ENCODE measurements at regions not wholly inside any gene's neighbourhood (a gene's known extent, or its start where the extent isn't known, plus 50 kb on each side); places are given as distances from the start of the nearest gene placed in this dataset.
A peak's percentile ranks its signal among the peaks of the same experiment; 100 is the strongest.

GRCh38 chr3:132822266-132822665 is 100.1 kb upstream of the NPHP3 start:
- no peak for DNase-seq

- no peak for DNase-seq
Observed at GRCh38 chr3:132821314-132821713, 99.1 kb upstream of the NPHP3 start.

- DNase-seq = no peak
Observed at GRCh38 chr3:132818251-132818650, 96.0 kb upstream of the NPHP3 start.

- no peak for DNase-seq
Observed at GRCh38 chr3:132817646-132818177, 95.5 kb upstream of the NPHP3 start.

- no peak for DNase-seq
Observed at GRCh38 chr3:132805071-132805470, 82.9 kb upstream of the NPHP3 start.

- DNase-seq = no peak
Observed at GRCh38 chr3:132804498-132804897, 82.3 kb upstream of the NPHP3 start.

- DNase-seq = peak; percentile 3
Observed at GRCh38 chr3:132803889-132804288, 81.7 kb upstream of the NPHP3 start.

- no peak for DNase-seq
Observed at GRCh38 chr3:132800958-132801357, 78.7 kb upstream of the NPHP3 start.

GRCh38 chr3:132790806-132791205 is 68.6 kb upstream of the NPHP3 start:
- no peak for DNase-seq

GRCh38 chr3:132789959-132790358 is 67.8 kb upstream of the NPHP3 start:
- no peak for DNase-seq

- DNase-seq = no peak
Observed at GRCh38 chr3:132788301-132788671, 66.1 kb upstream of the NPHP3 start.

- DNase-seq = no peak
Observed at GRCh38 chr3:132787616-132788300, 65.5 kb upstream of the NPHP3 start.

- DNase-seq = no peak
Observed at GRCh38 chr3:132786890-132787289, 64.7 kb upstream of the NPHP3 start.

GRCh38 chr3:132785292-132785691 is 63.1 kb upstream of the NPHP3 start:
- DNase-seq = no peak

GRCh38 chr3:132784502-132785025 is 62.4 kb upstream of the NPHP3 start:
- no peak for DNase-seq

GRCh38 chr3:132783152-132783551 is 60.9 kb upstream of the NPHP3 start:
- DNase-seq = no peak

- DNase-seq = no peak
Observed at GRCh38 chr3:132781922-132782321, 59.7 kb upstream of the NPHP3 start.

- DNase-seq = no peak
Observed at GRCh38 chr3:132777171-132777570, 55.0 kb upstream of the NPHP3 start.

- no peak for DNase-seq
Observed at GRCh38 chr3:132773071-132773619, 50.9 kb upstream of the NPHP3 start.

GRCh38 chr3:132772252-132772651 is 50.0 kb upstream of the NPHP3 start:
- DNase-seq = no peak
